Thyroid gland (tissue), 4 donors: ENCODE measurements at regions not wholly inside any gene's neighbourhood (a gene's known extent, or its start where the extent isn't known, plus 50 kb on each side); places are given as distances from the start of the nearest gene placed in this dataset.

Source experiments
- CTCF ChIP-seq, 6 experiments: fragments of 200-600 bp in 3 of 6; fragments of 450-650 bp in 3 of 6; sonication (generic) in 3 of 6; IDR thresholded peaks; one replicate each; pipeline ENCODE4 v1.5.1; 2016 to 2019; ENCODE audit warnings: antibody characterized with exemption in 6 of 6, mild to moderate bottlenecking in 2 of 6, inconsistent platforms in 1 of 6, moderate library complexity in 1 of 6
- POLR2A ChIP-seq, 2 donors: fragments of 450-650 bp; IDR thresholded peaks; one replicate each; pipeline ENCODE4 v1.6.1; 2017; ENCODE audit warnings: antibody characterized with exemption in 2 of 2, mild to moderate bottlenecking in 2 of 2, moderate library complexity in 1 of 2

GRCh38 chr6:6724539-6725467 lies 136.3 kb downstream of the LY86 start:
- TF ChIP-seq CTCF (IDR thresholded peaks at IDR 0.05) (peak; percentile 16 to 88 (median 58)), POLR2A (IDR thresholded peaks at IDR 0.05) (peak in 1 of 2 donors; percentile 47)
